ENCODE measurements at regions not wholly inside any gene's neighbourhood (a gene's known extent, or its start where the extent isn't known, plus 50 kb on each side); places are given as distances from the start of the nearest gene placed in this dataset.

GRCh38 chr9:74415995-74416394, 81.1 kb upstream of the RORB start:
- TF ChIP-seq CTCF (IDR thresholded peaks at IDR 0.05 in 4 of 5, conservative IDR thresholded peaks at IDR 0.05 in 1 of 5) (no peak), POLR2A (IDR thresholded peaks at IDR 0.05) (no peak)

Measured in gastrocnemius medialis (tissue), 4 donors.